ENCODE measurements at regions not wholly inside any gene's neighbourhood (a gene's known extent, or its start where the extent isn't known, plus 50 kb on each side); places are given as distances from the start of the nearest gene placed in this dataset.

DNA sequence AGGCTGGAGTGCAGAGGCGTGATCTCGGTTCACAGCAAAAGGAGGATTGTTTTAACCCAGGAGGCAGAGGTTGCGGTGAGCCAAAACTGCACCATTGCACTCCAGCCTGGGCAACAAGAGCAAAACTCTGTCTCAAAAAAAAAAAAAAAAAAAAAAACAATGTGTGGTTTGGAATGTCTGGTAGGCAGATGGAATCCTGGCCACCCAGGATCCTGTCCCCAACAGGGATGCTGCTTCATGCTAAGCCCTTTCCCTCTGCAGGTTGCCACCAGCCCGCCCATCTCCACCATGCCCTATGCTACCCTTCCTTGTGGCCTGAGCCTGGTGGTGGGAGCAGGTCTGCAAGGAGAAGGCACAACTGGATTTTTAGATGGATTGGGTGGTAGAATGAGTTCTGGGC lies 129.7 kb upstream of the HAND1 start:
- TF ChIP-seq, protein P1, sequence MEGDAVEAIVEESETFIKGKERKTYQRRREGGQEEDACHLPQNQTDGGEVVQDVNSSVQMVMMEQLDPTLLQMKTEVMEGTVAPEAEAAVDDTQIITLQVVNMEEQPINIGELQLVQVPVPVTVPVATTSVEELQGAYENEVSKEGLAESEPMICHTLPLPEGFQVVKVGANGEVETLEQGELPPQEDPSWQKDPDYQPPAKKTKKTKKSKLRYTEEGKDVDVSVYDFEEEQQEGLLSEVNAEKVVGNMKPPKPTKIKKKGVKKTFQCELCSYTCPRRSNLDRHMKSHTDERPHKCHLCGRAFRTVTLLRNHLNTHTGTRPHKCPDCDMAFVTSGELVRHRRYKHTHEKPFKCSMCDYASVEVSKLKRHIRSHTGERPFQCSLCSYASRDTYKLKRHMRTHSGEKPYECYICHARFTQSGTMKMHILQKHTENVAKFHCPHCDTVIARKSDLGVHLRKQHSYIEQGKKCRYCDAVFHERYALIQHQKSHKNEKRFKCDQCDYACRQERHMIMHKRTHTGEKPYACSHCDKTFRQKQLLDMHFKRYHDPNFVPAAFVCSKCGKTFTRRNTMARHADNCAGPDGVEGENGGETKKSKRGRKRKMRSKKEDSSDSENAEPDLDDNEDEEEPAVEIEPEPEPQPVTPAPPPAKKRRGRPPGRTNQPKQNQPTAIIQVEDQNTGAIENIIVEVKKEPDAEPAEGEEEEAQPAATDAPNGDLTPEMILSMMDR (IDR thresholded peaks at IDR 0.05 in 8 of 11, conservative IDR thresholded peaks at IDR 0.05 in 3 of 11) = no peak
- TF ChIP-seq POLR2AphosphoS5 (IDR thresholded peaks at IDR 0.05) (no peak), POLR2A (IDR thresholded peaks at IDR 0.05) (no peak)

Data from spleen (tissue), 7 donors.